ENCODE measurements at regions not wholly inside any gene's neighbourhood (a gene's known extent, or its start where the extent isn't known, plus 50 kb on each side); places are given as distances from the start of the nearest gene placed in this dataset.

DNA sequence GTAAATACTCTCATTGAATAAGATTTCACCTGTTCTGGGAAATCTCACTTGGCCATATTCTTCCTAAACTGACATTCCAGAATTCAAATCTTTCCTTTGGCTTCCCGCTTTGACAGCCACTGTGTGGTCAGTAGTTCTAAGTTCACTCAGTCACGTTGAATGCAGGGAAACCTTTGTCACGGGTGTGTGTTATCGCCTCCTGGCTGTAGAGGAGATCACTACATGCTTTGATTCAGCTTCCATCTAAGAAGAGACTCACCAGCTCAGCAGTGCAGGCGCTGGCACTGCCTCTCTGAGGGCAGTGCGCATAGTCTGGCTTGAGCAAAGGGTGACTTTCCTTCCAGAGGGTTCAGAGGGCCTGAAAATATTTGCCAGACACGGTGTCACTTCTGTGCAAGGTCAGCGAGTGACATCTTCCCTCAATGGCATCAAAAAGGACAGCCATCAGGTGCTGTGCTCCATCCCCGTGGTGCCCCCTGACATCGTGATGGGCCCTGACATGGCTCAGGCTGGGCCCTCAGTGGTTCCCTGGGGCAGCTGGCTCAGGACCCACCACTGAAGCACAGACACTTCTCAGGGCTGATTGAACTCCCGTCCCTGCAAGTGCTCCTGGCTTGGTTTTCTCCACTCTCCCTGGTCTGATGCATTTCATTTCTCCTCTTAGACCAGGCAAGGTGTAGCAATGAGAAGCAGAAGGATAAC is 635.4 kb upstream of the ARGLU1 start:
- CTCF ChIA-PET: interaction anchor here (0.7 to 1.4 kb wide), 5 partner anchors 35 to 1859 kb away, joined by 3 to 6 read pairs (median 3); no protein-coding TSS in a partner anchor
- H3K4me1 ChIP-seq (ENCODE audit: control insufficient read depth, insufficient read depth, low read length): no peaks in the 10 kb centered on the region
- H3K4me3 ChIP-seq (ENCODE audit: low read depth, low read length): no peak overlapping the region
- H3K36me3 ChIP-seq (ENCODE audit: control insufficient read depth in 2 of 2, insufficient read depth in 1 of 2, low read length in 2 of 2): no peaks in the 10 kb centered on the region
- TF ChIP-seq, protein P1, sequence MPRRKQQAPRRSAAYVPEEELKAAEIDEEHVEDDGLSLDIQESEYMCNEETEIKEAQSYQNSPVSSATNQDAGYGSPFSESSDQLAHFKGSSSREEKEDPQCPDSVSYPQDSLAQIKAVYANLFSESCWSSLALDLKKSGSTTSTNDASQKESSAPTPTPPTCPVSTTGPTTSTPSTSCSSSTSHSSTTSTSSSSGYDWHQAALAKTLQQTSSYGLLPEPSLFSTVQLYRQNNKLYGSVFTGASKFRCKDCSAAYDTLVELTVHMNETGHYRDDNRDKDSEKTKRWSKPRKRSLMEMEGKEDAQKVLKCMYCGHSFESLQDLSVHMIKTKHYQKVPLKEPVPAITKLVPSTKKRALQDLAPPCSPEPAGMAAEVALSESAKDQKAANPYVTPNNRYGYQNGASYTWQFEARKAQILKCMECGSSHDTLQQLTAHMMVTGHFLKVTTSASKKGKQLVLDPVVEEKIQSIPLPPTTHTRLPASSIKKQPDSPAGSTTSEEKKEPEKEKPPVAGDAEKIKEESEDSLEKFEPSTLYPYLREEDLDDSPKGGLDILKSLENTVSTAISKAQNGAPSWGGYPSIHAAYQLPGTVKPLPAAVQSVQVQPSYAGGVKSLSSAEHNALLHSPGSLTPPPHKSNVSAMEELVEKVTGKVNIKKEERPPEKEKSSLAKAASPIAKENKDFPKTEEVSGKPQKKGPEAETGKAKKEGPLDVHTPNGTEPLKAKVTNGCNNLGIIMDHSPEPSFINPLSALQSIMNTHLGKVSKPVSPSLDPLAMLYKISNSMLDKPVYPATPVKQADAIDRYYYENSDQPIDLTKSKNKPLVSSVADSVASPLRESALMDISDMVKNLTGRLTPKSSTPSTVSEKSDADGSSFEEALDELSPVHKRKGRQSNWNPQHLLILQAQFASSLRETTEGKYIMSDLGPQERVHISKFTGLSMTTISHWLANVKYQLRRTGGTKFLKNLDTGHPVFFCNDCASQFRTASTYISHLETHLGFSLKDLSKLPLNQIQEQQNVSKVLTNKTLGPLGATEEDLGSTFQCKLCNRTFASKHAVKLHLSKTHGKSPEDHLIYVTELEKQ (tag by site-specific recombination; IDR thresholded peaks at IDR 0.05; ENCODE audit: borderline replicate concordance): no peak
- TF ChIP-seq ZSCAN16 (tag by site-specific recombination; IDR thresholded peaks at IDR 0.05): no peak
- no peak for TF ChIP-seq SP2 (tag by site-specific recombination; IDR thresholded peaks at IDR 0.05)
- TF ChIP-seq, protein P2, sequence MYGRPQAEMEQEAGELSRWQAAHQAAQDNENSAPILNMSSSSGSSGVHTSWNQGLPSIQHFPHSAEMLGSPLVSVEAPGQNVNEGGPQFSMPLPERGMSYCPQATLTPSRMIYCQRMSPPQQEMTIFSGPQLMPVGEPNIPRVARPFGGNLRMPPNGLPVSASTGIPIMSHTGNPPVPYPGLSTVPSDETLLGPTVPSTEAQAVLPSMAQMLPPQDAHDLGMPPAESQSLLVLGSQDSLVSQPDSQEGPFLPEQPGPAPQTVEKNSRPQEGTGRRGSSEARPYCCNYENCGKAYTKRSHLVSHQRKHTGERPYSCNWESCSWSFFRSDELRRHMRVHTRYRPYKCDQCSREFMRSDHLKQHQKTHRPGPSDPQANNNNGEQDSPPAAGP (tag by site-specific recombination; IDR thresholded peaks at IDR 0.05): no peak
- TF ChIP-seq, protein P3, sequence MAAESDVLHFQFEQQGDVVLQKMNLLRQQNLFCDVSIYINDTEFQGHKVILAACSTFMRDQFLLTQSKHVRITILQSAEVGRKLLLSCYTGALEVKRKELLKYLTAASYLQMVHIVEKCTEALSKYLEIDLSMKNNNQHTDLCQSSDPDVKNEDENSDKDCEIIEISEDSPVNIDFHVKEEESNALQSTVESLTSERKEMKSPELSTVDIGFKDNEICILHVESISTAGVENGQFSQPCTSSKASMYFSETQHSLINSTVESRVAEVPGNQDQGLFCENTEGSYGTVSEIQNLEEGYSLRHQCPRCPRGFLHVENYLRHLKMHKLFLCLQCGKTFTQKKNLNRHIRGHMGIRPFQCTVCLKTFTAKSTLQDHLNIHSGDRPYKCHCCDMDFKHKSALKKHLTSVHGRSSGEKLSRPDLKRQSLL (tag by site-specific recombination; IDR thresholded peaks at IDR 0.05): no peak
- no peak for TF ChIP-seq ZNF248 (tag by site-specific recombination; IDR thresholded peaks at IDR 0.05)
- TF ChIP-seq KLF16 (tag by site-specific recombination; IDR thresholded peaks at IDR 0.05): no peak
- no peak for TF ChIP-seq ZBTB8A (tag by site-specific recombination; IDR thresholded peaks at IDR 0.05)
- TF ChIP-seq, protein P4, sequence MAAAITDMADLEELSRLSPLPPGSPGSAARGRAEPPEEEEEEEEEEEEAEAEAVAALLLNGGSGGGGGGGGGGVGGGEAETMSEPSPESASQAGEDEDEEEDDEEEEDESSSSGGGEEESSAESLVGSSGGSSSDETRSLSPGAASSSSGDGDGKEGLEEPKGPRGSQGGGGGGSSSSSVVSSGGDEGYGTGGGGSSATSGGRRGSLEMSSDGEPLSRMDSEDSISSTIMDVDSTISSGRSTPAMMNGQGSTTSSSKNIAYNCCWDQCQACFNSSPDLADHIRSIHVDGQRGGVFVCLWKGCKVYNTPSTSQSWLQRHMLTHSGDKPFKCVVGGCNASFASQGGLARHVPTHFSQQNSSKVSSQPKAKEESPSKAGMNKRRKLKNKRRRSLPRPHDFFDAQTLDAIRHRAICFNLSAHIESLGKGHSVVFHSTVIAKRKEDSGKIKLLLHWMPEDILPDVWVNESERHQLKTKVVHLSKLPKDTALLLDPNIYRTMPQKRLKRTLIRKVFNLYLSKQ (tag by site-specific recombination; IDR thresholded peaks at IDR 0.05; ENCODE audit: borderline replicate concordance): no peak
- POLR2A ChIA-PET: no interaction called here
- no peak overlapping the region for H3K27ac ChIP-seq (ENCODE audit: extremely low read depth, low read depth, low read length)
- no peaks in the 10 kb centered on the region for H3K9me3 ChIP-seq (ENCODE audit: control insufficient read depth, insufficient read depth, low read depth, low read length)

DNA sequence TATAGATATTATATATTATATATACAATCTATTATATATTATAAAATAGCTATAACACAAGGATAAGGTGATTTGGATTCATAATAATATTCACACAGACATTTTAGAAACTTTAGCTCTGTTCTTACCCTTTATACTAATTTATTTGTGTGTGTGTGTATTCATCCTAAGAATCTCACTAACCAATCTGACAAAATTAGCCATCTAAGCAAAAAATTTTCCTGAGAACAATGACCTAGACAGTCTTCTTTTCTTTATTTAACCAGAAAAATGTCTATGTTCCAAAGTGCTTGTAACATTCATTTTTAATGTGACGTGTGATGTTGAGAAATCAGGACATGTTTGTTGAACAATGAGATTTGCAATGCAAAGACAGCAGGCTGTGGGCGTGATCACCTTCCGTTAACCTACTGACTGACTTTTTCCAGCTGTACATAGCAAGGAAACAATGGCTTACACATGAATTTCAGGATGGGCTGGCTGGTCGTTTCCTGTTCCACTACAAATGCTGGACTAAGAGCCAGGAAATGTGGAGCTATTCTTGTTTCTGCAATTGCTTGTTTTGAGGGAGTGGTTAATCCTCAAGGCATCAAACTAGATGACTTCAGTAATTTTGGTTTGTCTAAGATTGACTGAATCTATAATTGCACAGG is 634.6 kb upstream of the ARGLU1 start:
- no peak overlapping the region for H3K27ac ChIP-seq (ENCODE audit: extremely low read depth, low read depth, low read length)
- H3K9me3 ChIP-seq (ENCODE audit: control insufficient read depth, insufficient read depth, low read depth, low read length): no peaks in the 10 kb centered on the region
- no peaks in the 10 kb centered on the region for H3K4me1 ChIP-seq (ENCODE audit: control insufficient read depth, insufficient read depth, low read length)
- ChIA-PET POLR2A (no interaction called here), CTCF (interaction anchor here (0.7 to 1.3 kb wide), 5 partner anchors 8 to 1858 kb away, joined by 3 read pairs; no protein-coding TSS in a partner anchor)
- no peak overlapping the region for H3K4me3 ChIP-seq (ENCODE audit: low read depth, low read length)
- no peaks in the 10 kb centered on the region for H3K36me3 ChIP-seq (ENCODE audit: control insufficient read depth in 2 of 2, insufficient read depth in 1 of 2, low read length in 2 of 2)
- TF ChIP-seq ZNF48 (tag by site-specific recombination; IDR thresholded peaks at IDR 0.05) (no peak), ZNF16 (tag by site-specific recombination; IDR thresholded peaks at IDR 0.05; ENCODE audit: low read depth) (no peak), ZNF112 (tag by site-specific recombination; IDR thresholded peaks at IDR 0.05) (no peak), ZNF223 (tag by site-specific recombination; IDR thresholded peaks at IDR 0.05) (no peak), KLF16 (tag by site-specific recombination; IDR thresholded peaks at IDR 0.05) (no peak), ZFP41 (tag by site-specific recombination; IDR thresholded peaks at IDR 0.05; ENCODE audit: borderline replicate concordance) (no peak), SCRT1 (tag by site-specific recombination; IDR thresholded peaks at IDR 0.05; ENCODE audit: borderline replicate concordance) (no peak), KLF10 (tag by site-specific recombination; IDR thresholded peaks at IDR 0.05) (no peak), ZNF391 (tag by site-specific recombination; IDR thresholded peaks at IDR 0.05; ENCODE audit: borderline replicate concordance, low read depth) (no peak), ZNF777 (tag by site-specific recombination; IDR thresholded peaks at IDR 0.05; ENCODE audit: borderline replicate concordance) (no peak), IKZF3 (tag by site-specific recombination; IDR thresholded peaks at IDR 0.05) (no peak), FEZF1 (tag by site-specific recombination; IDR thresholded peaks at IDR 0.05) (no peak)
- TF ChIP-seq, protein P5, sequence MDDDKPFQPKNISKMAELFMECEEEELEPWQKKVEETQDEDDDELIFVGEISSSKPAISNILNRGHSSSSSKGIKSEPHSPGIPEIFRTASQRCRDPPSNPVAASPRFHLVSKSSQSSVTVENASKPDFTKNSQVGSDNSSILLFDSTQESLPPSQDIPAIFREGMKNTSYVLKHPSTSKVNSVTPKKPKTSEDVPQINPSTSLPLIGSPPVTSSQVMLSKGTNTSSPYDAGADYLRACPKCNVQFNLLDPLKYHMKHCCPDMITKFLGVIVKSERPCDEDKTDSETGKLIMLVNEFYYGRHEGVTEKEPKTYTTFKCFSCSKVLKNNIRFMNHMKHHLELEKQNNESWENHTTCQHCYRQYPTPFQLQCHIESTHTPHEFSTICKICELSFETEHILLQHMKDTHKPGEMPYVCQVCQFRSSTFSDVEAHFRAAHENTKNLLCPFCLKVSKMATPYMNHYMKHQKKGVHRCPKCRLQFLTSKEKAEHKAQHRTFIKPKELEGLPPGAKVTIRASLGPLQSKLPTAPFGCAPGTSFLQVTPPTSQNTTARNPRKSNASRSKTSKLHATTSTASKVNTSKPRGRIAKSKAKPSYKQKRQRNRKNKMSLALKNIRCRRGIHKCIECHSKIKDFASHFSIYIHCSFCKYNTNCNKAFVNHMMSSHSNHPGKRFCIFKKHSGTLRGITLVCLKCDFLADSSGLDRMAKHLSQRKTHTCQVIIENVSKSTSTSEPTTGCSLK (tag by site-specific recombination; IDR thresholded peaks at IDR 0.05): no peak
